Keratinocyte (primary cell): ENCODE measurements at regions not wholly inside any gene's neighbourhood (a gene's known extent, or its start where the extent isn't known, plus 50 kb on each side); places are given as distances from the start of the nearest gene placed in this dataset.

Experiments used
- DNase-seq: peaks from one replicate; pipeline ENCODE4 v3.0.0-alpha.2; 2011; ENCODE audit warnings: low read depth, missing footprints, low spot score
- FAIRE-seq: peaks from 2 replicates; lab custom pipeline; 2011; peaks lifted over from hg19 to GRCh38; lab: Jason Lieb, UNC
- H2AFZ ChIP-seq: 2 replicates; pipeline ENCODE4 v1.6.0; 2012; ENCODE audit warnings: low read length, control low read depth, inconsistent platforms; ENCODE audit not compliant: control insufficient read depth
- H3K27ac ChIP-seq: 2 replicates; pipeline ENCODE4 v1.5.1; 2011; ENCODE audit warnings: low read length; ENCODE audit not compliant: control insufficient read depth, insufficient read depth
- H3K27me3 ChIP-seq: 3 replicates; pipeline ENCODE4 v1.6.0; 2011; ENCODE audit warnings: low read length; ENCODE audit not compliant: control insufficient read depth, insufficient read depth; ENCODE audit errors: extremely low read depth
- H3K36me3 ChIP-seq, 2 experiments: 2 replicates in 1 of 2; 3 replicates in 1 of 2; pipeline ENCODE4 v1.5.1; 2011; ENCODE audit warnings: low read length in 2 of 2, mild to moderate bottlenecking in 1 of 2; ENCODE audit not compliant: control insufficient read depth in 2 of 2, insufficient read depth in 2 of 2; ENCODE audit errors: extremely low read depth in 1 of 2
- H3K4me1 ChIP-seq: 3 replicates; pipeline ENCODE4 v1.5.1; 2011; ENCODE audit warnings: low read length; ENCODE audit not compliant: control insufficient read depth, insufficient read depth; ENCODE audit errors: extremely low read depth
- H3K4me2 ChIP-seq: 3 replicates; pipeline ENCODE4 v1.6.0; 2011; ENCODE audit warnings: low read depth, low read length; ENCODE audit not compliant: control insufficient read depth, insufficient read depth; ENCODE audit errors: extremely low read depth
- H3K4me3 ChIP-seq, 3 experiments: fragments of 200-600 bp in 1 of 3; sonication (generic) in 1 of 3; 2 replicates in 2 of 3; 3 replicates in 1 of 3; pipeline ENCODE4 v1.5.1; 2011 to 2016; ENCODE audit warnings: low read length in 3 of 3, mild to moderate bottlenecking in 3 of 3, control low read depth in 2 of 3, inconsistent platforms in 1 of 3, low read depth in 1 of 3, mixed read lengths in 1 of 3, mixed run types in 1 of 3, moderate library complexity in 1 of 3; ENCODE audit not compliant: control insufficient read depth in 2 of 3, insufficient read depth in 2 of 3; ENCODE audit errors: extremely low read depth in 1 of 3
- H3K79me2 ChIP-seq: 2 replicates; pipeline ENCODE4 v1.6.0; 2012; ENCODE audit warnings: low read length; ENCODE audit not compliant: control insufficient read depth, insufficient read depth
- H3K9ac ChIP-seq: 3 replicates; pipeline ENCODE4 v1.6.0; 2011; ENCODE audit warnings: low read length; ENCODE audit not compliant: control insufficient read depth, insufficient read depth; ENCODE audit errors: extremely low read depth
- H3K9me1 ChIP-seq: 3 replicates; pipeline ENCODE4 v1.6.0; 2011; ENCODE audit warnings: low read length; ENCODE audit not compliant: control insufficient read depth, insufficient read depth; ENCODE audit errors: extremely low read depth
- H3K9me3 ChIP-seq: 2 replicates; pipeline ENCODE4 v1.5.1; 2012; ENCODE audit warnings: low read depth, low read length; ENCODE audit not compliant: control insufficient read depth
- H4K20me1 ChIP-seq: 3 replicates; pipeline ENCODE4 v1.6.0; 2011; ENCODE audit warnings: low read length; ENCODE audit not compliant: control insufficient read depth, insufficient read depth; ENCODE audit errors: extremely low read depth
- EZH2 ChIP-seq: IDR thresholded peaks from one replicate; pipeline ENCODE4 v1.6.1; 2012; ENCODE audit warnings: inconsistent platforms, mild to moderate bottlenecking, low read length, moderate library complexity
- dilution Hi-C: fragments of 300-500 bp; cut with MboI; formaldehyde crosslinking; loops from one replicate; pipeline ENCODE4 v1.7.0; 2020; ENCODE audit warnings: low sequenced_read_pairs; ENCODE audit not compliant: extremely low pct_ligation_motif_present
- TF ChIP-seq, protein P1 (sequence below), 3 experiments: IDR thresholded peaks in 1 of 3; conservative IDR thresholded peaks in 1 of 3; optimal IDR thresholded peaks in 1 of 3; 2 replicates in 2 of 3; 3 replicates in 1 of 3; pipeline versions ENCODE3 to v1.5.1; 2011; ENCODE audit warnings: low read length in 3 of 3, mild to moderate bottlenecking in 3 of 3, moderate library complexity in 2 of 3, control low read depth in 1 of 3, inconsistent platforms in 1 of 3; ENCODE audit not compliant: insufficient read depth in 2 of 3; ENCODE audit errors: extremely low read depth in 1 of 3

DNA sequence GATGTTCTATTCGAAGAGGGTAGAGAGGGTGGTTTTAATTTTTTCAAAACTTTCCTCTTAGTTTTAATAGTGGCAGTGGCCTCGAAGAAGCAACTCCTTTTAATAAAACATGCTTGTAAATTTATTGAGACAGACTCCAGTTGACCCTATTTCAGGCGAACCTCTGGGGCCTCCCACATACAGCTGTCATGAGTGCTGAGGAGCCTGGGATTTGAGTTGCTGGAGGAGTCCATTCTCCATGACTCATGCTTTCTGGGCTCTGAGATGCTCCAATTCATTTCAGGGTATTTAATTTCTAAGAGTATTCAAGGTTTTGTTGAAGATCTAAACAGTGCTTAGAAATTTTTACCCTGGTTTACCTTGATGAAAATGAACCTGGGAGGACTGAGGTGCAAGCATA, 580.4 kb downstream of the CBLN4 start:
- FAIRE-seq, result no peak

DNA sequence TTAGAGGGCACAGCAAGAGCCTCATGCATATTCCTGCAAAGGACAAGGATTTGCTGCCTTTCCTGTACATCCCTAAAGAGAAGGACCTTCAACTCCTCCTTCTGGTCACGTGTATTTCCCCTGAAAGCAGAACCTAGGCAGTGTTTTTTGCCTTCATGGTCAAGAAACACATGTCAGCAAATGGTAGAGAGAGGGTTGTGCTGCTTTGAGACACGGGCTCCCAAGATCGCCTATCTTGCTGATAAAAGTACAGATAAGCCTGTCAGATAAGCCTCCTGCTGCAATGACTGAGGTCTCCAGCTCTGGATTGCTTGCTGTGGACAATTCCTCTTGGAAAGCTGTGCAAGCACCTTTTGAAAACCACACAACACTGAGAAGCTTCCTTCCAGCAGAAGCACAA, 580.8 kb downstream of the CBLN4 start:
- Histone ChIP-seq H3K27me3 (no peaks in the 10 kb centered on the region), H4K20me1 (no peaks in the 10 kb centered on the region), H3K4me1 (no peaks in the 10 kb centered on the region), H3K9ac (no peak overlapping the region), H2AFZ (no peak overlapping the region), H3K4me3 (no peak overlapping the region), H3K9me3 (no peaks in the 10 kb centered on the region), H3K4me2 (no peak overlapping the region), H3K36me3 (no peaks in the 10 kb centered on the region), H3K79me2 (no peaks in the 10 kb centered on the region), H3K27ac (no peak overlapping the region), H3K9me1 (no peaks in the 10 kb centered on the region)
- dilution Hi-C loops, result no loop called here
- FAIRE-seq, result no peak
- TF ChIP-seq, protein P1, sequence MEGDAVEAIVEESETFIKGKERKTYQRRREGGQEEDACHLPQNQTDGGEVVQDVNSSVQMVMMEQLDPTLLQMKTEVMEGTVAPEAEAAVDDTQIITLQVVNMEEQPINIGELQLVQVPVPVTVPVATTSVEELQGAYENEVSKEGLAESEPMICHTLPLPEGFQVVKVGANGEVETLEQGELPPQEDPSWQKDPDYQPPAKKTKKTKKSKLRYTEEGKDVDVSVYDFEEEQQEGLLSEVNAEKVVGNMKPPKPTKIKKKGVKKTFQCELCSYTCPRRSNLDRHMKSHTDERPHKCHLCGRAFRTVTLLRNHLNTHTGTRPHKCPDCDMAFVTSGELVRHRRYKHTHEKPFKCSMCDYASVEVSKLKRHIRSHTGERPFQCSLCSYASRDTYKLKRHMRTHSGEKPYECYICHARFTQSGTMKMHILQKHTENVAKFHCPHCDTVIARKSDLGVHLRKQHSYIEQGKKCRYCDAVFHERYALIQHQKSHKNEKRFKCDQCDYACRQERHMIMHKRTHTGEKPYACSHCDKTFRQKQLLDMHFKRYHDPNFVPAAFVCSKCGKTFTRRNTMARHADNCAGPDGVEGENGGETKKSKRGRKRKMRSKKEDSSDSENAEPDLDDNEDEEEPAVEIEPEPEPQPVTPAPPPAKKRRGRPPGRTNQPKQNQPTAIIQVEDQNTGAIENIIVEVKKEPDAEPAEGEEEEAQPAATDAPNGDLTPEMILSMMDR (optimal IDR thresholded peaks at IDR 0.05 in 1 of 3, IDR thresholded peaks at IDR 0.05 in 1 of 3, conservative IDR thresholded peaks at IDR 0.05 in 1 of 3; ENCODE audit: extremely low read depth in 1 of 3, insufficient read depth in 2 of 3, low read length in 3 of 3), result no peak
- TF ChIP-seq EZH2, result no peak
- DNase-seq, result no peak

More for the DNA sequence above, 580.4 kb downstream of the CBLN4 start:
- dilution Hi-C loops, result no loop called here
- no peaks in the 10 kb centered on the region for H3K79me2 ChIP-seq
- H2AFZ ChIP-seq, result no peak overlapping the region
- no peaks in the 10 kb centered on the region for H3K4me1 ChIP-seq
- H3K27ac ChIP-seq, result no peak overlapping the region
- H3K36me3 ChIP-seq, result no peaks in the 10 kb centered on the region
- no peak overlapping the region for H3K9ac ChIP-seq
- no peak overlapping the region for H3K4me2 ChIP-seq
- H4K20me1 ChIP-seq, result no peaks in the 10 kb centered on the region
- no peaks in the 10 kb centered on the region for H3K27me3 ChIP-seq
- H3K9me1 ChIP-seq, result no peaks in the 10 kb centered on the region
- no peaks in the 10 kb centered on the region for H3K9me3 ChIP-seq
- no peak for TF ChIP-seq EZH2
- TF ChIP-seq, protein P1 (optimal IDR thresholded peaks at IDR 0.05 in 1 of 3, IDR thresholded peaks at IDR 0.05 in 1 of 3, conservative IDR thresholded peaks at IDR 0.05 in 1 of 3; ENCODE audit: extremely low read depth in 1 of 3, insufficient read depth in 2 of 3, low read length in 3 of 3), result no peak
- no peak for DNase-seq
- no peak overlapping the region for H3K4me3 ChIP-seq
